ENCODE measurements at regions not wholly inside any gene's neighbourhood (a gene's known extent, or its start where the extent isn't known, plus 50 kb on each side); places are given as distances from the start of the nearest gene placed in this dataset.

DNA sequence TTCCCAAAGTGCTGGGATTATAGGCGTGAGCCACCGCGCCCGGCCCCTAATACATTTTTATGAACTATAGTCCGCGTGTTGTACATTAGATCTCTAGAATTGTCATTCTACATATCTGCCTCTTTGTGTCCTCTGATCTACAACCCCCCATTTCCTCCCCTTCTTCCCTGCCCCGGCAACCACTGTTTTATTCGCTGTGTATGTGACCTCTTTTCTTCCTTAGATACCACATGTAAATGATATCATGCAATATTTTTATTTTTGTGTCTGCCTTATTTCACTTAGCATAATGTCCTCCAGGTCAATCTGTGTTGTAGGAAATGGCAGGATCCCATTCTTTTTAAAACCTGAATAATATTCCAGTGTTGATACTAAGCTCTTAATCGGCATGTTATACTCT lies 99.5 kb upstream of the NRIP1 start:
- TF ChIP-seq, protein P1, sequence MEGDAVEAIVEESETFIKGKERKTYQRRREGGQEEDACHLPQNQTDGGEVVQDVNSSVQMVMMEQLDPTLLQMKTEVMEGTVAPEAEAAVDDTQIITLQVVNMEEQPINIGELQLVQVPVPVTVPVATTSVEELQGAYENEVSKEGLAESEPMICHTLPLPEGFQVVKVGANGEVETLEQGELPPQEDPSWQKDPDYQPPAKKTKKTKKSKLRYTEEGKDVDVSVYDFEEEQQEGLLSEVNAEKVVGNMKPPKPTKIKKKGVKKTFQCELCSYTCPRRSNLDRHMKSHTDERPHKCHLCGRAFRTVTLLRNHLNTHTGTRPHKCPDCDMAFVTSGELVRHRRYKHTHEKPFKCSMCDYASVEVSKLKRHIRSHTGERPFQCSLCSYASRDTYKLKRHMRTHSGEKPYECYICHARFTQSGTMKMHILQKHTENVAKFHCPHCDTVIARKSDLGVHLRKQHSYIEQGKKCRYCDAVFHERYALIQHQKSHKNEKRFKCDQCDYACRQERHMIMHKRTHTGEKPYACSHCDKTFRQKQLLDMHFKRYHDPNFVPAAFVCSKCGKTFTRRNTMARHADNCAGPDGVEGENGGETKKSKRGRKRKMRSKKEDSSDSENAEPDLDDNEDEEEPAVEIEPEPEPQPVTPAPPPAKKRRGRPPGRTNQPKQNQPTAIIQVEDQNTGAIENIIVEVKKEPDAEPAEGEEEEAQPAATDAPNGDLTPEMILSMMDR (conservative IDR thresholded peaks at IDR 0.05; ENCODE audit: low read depth, low read length) = no peak
- H3K4me3 ChIP-seq (ENCODE audit: low read length) = no peak overlapping the region
- DNase-seq (ENCODE audit: low read depth) = no peak

DNA sequence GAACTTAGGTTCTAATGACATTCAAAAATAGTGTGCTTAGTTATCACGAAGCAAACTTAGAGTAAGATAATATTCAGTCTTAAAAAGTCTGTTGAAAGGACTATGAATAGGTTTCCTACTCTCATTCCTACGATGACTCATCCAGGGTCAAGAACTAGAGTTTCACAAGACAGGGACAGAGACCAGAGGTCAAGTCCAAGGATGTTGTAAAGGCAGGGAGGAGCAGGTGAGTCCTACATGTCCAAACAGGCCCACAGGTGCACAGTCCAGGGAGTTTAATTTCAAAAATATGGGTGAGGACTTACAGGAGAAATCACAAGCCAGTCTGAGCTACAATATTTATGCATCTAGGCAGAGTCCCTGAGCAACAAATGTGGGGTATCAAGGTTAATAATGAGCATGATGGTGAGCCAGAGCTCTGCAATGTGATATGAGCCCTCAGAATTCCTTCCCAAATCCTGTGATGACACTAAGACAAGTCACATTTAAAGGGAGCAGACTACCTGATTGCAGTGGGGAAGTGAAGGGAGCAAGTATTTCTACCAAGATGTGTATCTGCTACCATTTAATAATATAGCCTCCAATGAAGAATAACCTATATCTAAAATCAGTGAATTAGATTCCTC lies 100.0 kb upstream of the NRIP1 start:
- DNase-seq (ENCODE audit: low read depth) = no peak
- no peak overlapping the region for H3K4me3 ChIP-seq (ENCODE audit: low read length)
- TF ChIP-seq, protein P1 (conservative IDR thresholded peaks at IDR 0.05; ENCODE audit: low read depth, low read length) = no peak

DNA sequence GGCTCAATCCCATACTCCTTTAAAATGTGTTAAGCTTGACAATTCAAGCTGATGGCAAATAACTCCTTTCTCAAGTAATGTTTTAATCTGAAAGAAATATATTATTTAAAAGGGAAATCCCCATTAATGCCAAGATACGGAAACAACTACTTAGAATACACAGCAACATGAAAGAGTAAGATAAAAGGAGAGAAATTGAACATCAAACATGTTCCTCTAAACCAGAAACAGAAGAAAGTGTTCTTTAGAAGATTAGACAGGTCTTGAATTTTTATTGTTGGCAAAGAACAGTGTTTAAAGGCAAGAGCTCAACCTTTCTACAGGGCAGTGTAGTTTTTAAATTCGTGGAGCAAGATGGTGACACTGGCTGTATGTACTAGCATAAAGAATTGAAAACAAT lies 105.8 kb upstream of the NRIP1 start:
- H3K4me3 ChIP-seq (ENCODE audit: low read length) = no peak overlapping the region
- DNase-seq (ENCODE audit: low read depth) = no peak
- TF ChIP-seq, protein P1 (conservative IDR thresholded peaks at IDR 0.05; ENCODE audit: low read depth, low read length) = no peak

DNA sequence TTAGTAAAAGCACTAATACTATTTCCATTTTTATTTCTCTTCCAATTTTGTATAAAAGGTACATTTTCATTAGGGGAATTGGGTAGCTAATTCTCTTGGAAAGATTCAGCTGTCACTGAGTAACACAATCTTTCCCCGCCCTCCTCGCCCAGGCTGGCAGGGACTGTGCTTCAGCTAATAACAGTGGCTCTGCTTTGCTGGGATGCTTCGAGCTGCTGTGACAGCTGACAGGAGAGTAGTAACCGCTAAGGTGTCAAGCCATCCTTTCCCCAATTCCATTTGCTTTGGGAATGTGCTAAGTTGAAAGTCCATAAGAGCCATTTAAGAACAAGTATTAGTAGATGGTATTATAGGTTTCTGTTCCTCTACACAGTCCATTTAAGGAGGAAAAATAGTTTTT lies 106.7 kb upstream of the NRIP1 start:
- H3K4me3 ChIP-seq (ENCODE audit: low read length) = no peak overlapping the region
- TF ChIP-seq, protein P1 (conservative IDR thresholded peaks at IDR 0.05; ENCODE audit: low read depth, low read length) = no peak
- no peak for DNase-seq (ENCODE audit: low read depth)

DNA sequence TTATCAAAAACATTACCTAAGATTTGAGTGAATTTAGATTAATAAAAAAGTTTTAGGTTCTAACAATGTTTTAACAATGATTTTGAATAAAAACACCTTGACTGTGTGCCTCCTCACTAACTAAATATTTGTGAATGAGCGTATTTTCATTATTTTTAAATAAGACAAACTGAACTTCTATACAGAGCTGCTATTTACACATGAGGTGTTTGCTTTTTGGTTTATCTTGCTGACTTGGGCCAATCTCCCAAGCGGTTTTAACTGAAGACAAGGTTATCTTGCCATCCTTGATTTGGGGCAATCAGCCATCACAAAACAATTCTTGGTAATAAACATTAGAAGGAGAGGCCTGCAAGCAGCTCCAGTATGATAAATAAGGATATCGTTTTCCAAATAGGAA lies 108.2 kb upstream of the NRIP1 start:
- TF ChIP-seq, protein P1 (conservative IDR thresholded peaks at IDR 0.05; ENCODE audit: low read depth, low read length) = no peak
- no peak overlapping the region for H3K4me3 ChIP-seq (ENCODE audit: low read length)
- no peak for DNase-seq (ENCODE audit: low read depth)

DNA sequence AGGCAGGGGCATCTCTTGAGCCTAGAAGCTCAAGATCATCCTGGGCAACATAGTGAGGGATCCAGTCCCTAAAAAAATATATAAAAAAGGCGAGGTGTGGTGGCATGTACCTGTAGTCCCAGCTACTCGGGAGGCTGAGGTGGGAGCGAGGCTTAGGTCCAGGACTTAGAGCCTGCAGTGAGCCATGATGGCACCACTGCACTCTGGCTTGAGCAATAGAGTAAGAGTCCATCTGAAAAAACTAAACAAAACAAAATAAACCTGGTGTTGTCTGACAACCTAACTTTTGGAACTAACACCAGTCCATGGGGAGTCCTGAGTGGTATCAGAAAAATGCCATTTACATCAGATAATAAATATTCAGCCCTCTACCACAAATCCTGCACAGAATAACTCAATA lies 110.1 kb upstream of the NRIP1 start:
- TF ChIP-seq, protein P1 (conservative IDR thresholded peaks at IDR 0.05; ENCODE audit: low read depth, low read length) = no peak
- no peak overlapping the region for H3K4me3 ChIP-seq (ENCODE audit: low read length)
- DNase-seq (ENCODE audit: low read depth) = no peak

DNA sequence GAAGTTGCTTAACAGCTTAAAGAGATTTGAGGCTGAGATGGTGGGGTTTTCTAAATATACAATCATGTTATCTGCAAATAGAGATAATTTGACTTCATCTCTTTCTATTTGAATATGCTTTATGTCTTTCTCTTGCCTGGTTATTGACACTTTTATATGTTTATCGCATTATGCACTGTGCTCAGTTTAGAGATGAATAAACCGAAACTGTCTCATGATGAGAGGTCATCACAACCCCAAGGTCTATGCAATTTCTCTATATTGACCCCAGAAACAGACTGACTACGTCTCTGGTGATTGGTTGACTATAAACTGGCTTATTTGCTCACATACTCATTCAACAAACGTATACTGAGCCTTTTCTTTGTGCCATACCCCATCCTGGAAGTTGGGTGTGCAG lies 117.9 kb upstream of the NRIP1 start:
- TF ChIP-seq, protein P1 (conservative IDR thresholded peaks at IDR 0.05; ENCODE audit: low read depth, low read length) = no peak
- no peak for DNase-seq (ENCODE audit: low read depth)
- H3K4me3 ChIP-seq (ENCODE audit: low read length) = no peak overlapping the region

All from retinal pigment epithelial cell (primary cell).